ENCODE measurements at regions not wholly inside any gene's neighbourhood (a gene's known extent, or its start where the extent isn't known, plus 50 kb on each side); places are given as distances from the start of the nearest gene placed in this dataset.

GRCh38 chr2:54370405-54371104, 85.6 kb upstream of the SPTBN1 start:
- no peak for TF ChIP-seq CTCF (IDR thresholded peaks at IDR 0.05)
- TF ChIP-seq POLR2A (IDR thresholded peaks at IDR 0.05) = no peak
